NOMO-1 treated with DMSO at 0.1 percent for 48 hours (cell line): ENCODE measurements at regions not wholly inside any gene's neighbourhood (a gene's known extent, or its start where the extent isn't known, plus 50 kb on each side); places are given as distances from the start of the nearest gene placed in this dataset.

Experiments used
- DNase-seq: peaks from one replicate; lab custom pipeline; 2025; ENCODE audit not compliant: unreplicated experiment; lab: John Stamatoyannopoulos, UW

GRCh38 chr14:101025131-101025530, 121.6 kb upstream of the RTL1 start:
- no peak for DNase-seq

DNA sequence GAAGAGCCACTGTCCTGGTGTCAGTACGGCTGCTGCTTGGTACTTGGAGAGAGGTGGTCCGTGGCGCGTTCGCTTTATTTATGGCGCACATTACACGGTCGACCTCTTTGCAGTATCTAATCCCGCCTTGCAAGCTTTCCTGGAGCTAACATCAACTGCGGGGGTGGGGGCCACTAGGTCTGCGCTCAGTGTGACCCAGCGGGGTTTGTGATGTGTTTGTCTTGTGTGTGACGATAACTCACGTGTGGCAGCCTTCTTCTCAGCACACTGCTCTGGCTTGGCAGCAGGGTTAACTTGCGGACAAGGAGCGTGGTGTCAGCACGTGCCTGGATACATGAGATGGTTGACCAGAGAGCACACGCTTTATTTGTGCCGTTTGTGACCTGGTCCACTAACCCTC, 122.2 kb upstream of the RTL1 start:
- no peak for DNase-seq

- DNase-seq: no peak
Measured at GRCh38 chr14:101026341-101026740, 122.8 kb upstream of the RTL1 start.

DNA sequence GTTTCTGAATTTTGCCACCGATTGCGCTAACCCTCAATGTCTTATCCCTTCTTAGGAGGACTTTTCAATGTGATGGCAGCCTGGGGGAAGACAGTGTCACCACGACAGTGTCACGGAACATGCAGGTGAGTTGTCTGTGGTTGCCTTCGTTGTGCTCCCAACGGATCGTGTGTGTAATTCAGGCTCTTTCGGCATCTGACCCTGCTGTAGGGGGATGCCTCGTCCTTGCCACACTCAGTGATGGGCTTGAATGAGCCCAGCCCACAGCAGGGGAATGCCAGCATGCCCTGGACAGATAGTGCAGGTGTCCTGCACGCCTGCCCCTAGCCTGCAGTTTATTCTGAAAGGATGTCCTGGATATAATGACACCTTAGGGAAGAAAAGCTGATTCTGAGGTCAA, 123.8 kb upstream of the RTL1 start:
- no peak for DNase-seq

DNA sequence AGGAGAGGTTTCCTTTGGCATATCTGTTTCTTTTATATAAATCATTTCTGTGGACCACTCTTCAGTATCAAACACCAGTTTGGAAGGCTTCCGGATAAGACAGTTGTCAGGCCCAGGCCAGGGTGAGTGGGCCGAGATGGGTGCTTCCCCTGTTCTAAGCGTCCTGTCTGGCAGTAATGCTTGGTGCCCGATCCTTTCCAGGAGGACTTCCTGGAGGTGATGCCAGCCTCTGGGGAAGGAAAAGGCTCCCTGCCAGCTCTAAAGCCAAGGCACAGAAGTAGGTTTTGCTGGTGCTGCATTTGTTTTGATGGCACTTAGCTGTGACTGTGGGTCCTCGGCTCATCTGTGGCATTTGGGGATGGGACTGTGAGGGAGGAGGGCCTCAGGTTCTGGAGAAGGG, 124.4 kb upstream of the RTL1 start:
- no peak for DNase-seq

GRCh38 chr14:101028971-101029667, 125.6 kb upstream of the RTL1 start:
- DNase-seq: no peak

GRCh38 chr14:101029668-101030290, 126.3 kb upstream of the RTL1 start:
- no peak for DNase-seq

DNA sequence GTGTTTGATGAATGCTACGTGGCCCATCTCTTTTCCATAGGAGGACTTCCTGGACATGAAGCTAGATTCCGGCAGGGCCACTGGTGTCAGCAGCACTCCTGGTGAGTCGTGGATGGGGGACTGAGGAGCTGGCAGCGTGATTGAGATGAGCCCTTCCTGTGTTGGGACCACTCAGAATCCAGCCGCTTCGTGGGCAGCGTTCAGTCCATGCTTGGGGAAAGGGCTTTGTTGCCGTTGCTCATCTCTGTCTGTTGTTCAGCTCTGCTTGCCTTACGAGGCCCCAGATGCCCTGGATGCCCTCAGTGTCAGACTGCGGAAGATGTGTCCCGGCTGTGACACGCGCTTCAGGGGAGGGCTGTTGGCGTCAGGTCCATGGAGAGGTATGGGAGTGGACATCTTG, 127.1 kb upstream of the RTL1 start:
- no peak for DNase-seq

DNA sequence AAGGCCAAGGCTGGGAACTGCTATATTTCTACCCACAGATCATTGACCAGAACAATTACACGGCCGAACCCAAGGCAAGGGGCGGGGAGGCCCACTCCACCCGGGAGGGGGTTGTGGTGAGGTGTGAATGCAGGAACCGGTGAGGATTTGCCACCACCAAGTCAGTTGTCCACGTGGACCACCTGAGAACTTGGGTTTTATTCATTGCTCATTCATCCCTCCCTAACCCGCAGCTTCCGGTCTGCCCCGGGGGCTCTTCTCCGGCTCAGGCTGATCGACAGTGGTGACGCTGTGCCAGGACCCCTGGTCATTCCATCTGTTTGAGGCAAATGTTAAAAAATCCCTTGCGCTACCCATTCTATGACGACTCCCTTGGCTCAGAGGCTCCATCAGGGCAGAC, 127.7 kb upstream of the RTL1 start:
- no peak for DNase-seq

GRCh38 chr14:101031721-101032120, 128.2 kb upstream of the RTL1 start:
- no peak for DNase-seq

DNA sequence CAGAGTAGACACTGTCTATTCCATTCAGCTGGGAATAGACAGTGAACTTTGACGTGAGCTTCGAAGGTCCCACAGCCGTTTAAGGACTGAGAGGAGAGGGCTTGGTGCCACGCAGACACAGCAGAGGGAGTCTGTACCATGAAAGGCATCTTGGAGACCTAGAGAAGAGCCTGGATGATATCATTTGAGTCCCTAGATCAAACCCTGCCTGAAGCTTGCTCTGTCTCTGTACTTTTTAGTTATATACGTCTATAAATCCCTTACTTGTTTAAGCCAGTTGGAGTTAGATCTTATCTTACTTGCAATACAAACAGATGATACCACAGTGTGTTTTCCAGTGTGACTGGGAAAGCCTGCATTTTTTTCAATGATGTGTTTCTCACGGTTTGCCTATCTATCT, 128.9 kb upstream of the RTL1 start:
- no peak for DNase-seq

- DNase-seq: no peak
Measured at GRCh38 chr14:101033006-101033405, 129.5 kb upstream of the RTL1 start.

- no peak for DNase-seq
Measured at GRCh38 chr14:101033446-101034165, 130.1 kb upstream of the RTL1 start.

DNA sequence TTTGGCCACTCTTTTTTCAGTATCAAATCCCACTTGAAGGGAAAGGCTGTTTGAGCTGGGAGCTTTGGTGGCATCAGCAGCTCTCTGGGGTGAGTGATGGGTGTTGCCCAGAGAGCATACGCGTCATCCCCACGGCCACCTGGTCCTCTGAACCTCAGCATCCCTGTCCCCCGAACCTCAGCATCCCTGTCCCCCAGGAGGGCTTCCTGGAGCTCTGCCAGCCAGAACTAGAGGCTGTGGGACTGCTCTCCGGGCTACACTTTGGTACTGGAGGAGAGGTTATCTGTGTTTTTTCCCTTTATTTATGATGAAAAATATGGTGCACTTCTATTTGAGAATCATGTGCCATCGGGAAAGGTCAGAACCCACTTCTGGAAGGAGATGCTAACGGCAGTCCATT, 131.5 kb upstream of the RTL1 start:
- DNase-seq: no peak

GRCh38 chr14:101035466-101036225, 132.1 kb upstream of the RTL1 start:
- DNase-seq: no peak

- DNase-seq: peak; percentile 8
Measured at GRCh38 chr14:101037021-101037817, 133.7 kb upstream of the RTL1 start.

- no peak for DNase-seq
Measured at GRCh38 chr14:101039031-101039754, 135.7 kb upstream of the RTL1 start.

DNA sequence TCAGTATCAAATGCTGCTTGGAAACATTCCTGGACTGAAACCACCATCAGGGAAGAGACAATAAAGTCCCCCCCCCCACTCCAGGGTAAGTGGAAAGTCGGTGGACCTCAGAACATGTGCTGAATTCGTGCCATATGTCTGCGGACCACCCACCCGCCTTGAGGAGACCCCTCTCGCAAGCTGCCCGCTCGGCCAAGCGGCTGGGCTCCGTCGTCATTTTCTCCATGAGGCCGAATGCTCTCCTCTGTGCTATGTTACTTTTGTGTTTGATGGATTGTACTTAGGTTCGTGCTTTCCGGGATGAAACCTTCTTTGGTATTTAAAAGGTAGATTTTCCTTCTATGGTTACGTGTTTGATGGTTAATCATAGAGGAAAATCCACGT, 136.2 kb upstream of the RTL1 start:
- DNase-seq: no peak

DNA sequence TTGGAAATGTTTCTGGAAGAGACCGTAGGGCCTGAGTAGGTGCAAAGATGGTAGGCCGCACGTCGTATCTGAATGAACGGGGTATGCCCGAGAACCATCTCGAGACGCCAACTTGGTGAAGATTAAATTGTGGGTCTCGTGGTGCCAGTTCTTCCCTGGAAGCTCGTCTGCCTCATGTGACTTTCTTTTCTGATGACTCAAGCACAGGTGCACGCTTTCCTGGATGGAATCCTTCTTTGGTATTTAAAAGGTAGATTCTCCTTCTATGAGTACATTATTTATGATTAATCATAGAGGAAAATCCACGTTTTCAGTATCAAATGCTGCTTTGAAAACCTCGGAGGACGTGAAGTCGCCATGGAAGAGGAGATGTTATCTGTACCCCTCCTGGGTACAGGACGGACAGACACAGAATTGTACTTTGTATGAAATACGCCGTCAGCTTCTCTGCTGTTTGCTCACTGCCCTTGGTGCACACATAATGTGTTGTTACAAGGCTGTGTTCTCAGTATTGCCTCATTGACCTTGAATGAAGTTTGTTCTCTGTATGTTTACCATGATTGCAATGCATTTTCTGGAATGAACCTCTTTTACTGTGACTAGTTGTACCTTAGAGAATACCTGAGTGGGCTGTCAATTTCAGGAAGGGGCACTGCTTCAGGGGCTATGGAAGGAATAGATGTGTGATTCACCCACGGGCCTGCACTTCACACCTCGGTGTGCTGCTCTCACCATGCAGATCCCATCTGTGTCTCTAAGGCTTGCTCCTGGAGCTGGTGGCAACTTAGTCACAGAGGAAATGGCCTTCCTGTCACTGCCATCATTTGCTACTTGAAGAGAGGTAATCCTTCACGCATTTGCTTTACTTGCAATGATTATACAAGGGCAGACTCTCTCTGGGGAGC, 137.3 kb upstream of the RTL1 start:
- DNase-seq: no peak
